ENCODE measurements at regions not wholly inside any gene's neighbourhood (a gene's known extent, or its start where the extent isn't known, plus 50 kb on each side); places are given as distances from the start of the nearest gene placed in this dataset.

- Histone ChIP-seq H3K27me3 (replicated peaks; ENCODE audit: control insufficient read depth, insufficient read depth, low read length) (no peaks in the 10 kb centered on the region), H3K36me3 (ENCODE audit: control insufficient read depth, insufficient read depth, low read length) (no peaks in the 10 kb centered on the region), H3K4me3 (replicated peaks; ENCODE audit: low read depth, low read length) (no peak overlapping the region)
- no peak for DNase-seq (ENCODE audit: extremely low read depth, insufficient read length)
- no peak for TF ChIP-seq CTCF (IDR thresholded peaks at IDR 0.05; ENCODE audit: insufficient read depth, low read length, poor library complexity, severe bottlenecking)
Measured at GRCh38 chr3:162175145-162175544, 678.5 kb downstream of the OTOL1 start.

- Histone ChIP-seq H3K36me3 (ENCODE audit: control insufficient read depth, insufficient read depth, low read length) (no peaks in the 10 kb centered on the region), H3K27me3 (replicated peaks; ENCODE audit: control insufficient read depth, insufficient read depth, low read length) (no peaks in the 10 kb centered on the region), H3K4me3 (replicated peaks; ENCODE audit: low read depth, low read length) (no peak overlapping the region)
- no peak for TF ChIP-seq CTCF (IDR thresholded peaks at IDR 0.05; ENCODE audit: insufficient read depth, low read length, poor library complexity, severe bottlenecking)
- DNase-seq (ENCODE audit: extremely low read depth, insufficient read length), result no peak
Measured at GRCh38 chr3:162175878-162176277, 679.3 kb downstream of the OTOL1 start.

GRCh38 chr3:162183440-162183839, 686.8 kb downstream of the OTOL1 start:
- no peak for DNase-seq (ENCODE audit: extremely low read depth, insufficient read length)
- no peak for TF ChIP-seq CTCF (IDR thresholded peaks at IDR 0.05; ENCODE audit: insufficient read depth, low read length, poor library complexity, severe bottlenecking)
- Histone ChIP-seq H3K36me3 (ENCODE audit: control insufficient read depth, insufficient read depth, low read length) (no peaks in the 10 kb centered on the region), H3K4me3 (replicated peaks; ENCODE audit: low read depth, low read length) (no peak overlapping the region), H3K27me3 (replicated peaks; ENCODE audit: control insufficient read depth, insufficient read depth, low read length) (no peaks in the 10 kb centered on the region)

- Histone ChIP-seq H3K27me3 (replicated peaks; ENCODE audit: control insufficient read depth, insufficient read depth, low read length) (no peaks in the 10 kb centered on the region), H3K36me3 (ENCODE audit: control insufficient read depth, insufficient read depth, low read length) (no peaks in the 10 kb centered on the region), H3K4me3 (replicated peaks; ENCODE audit: low read depth, low read length) (no peak overlapping the region)
- no peak for DNase-seq (ENCODE audit: extremely low read depth, insufficient read length)
- TF ChIP-seq CTCF (IDR thresholded peaks at IDR 0.05; ENCODE audit: insufficient read depth, low read length, poor library complexity, severe bottlenecking), result no peak
Measured at GRCh38 chr3:162192340-162193029, 695.9 kb downstream of the OTOL1 start.

- Histone ChIP-seq H3K4me3 (replicated peaks; ENCODE audit: low read depth, low read length) (no peak overlapping the region), H3K27me3 (replicated peaks; ENCODE audit: control insufficient read depth, insufficient read depth, low read length) (no peaks in the 10 kb centered on the region), H3K36me3 (ENCODE audit: control insufficient read depth, insufficient read depth, low read length) (no peaks in the 10 kb centered on the region)
- no peak for DNase-seq (ENCODE audit: extremely low read depth, insufficient read length)
- TF ChIP-seq CTCF (IDR thresholded peaks at IDR 0.05; ENCODE audit: insufficient read depth, low read length, poor library complexity, severe bottlenecking), result no peak
Measured at GRCh38 chr3:162193148-162194095, 696.8 kb downstream of the OTOL1 start.
